OCI-LY3 (cell line): ENCODE measurements at regions not wholly inside any gene's neighbourhood (a gene's known extent, or its start where the extent isn't known, plus 50 kb on each side); places are given as distances from the start of the nearest gene placed in this dataset.

Source experiments
- CTCF ChIP-seq: fragments of 200-600, 300-600 bp; sonication (generic); IDR thresholded peaks from 2 replicates; pipeline ENCODE4 v1.5.1; 2014; ENCODE audit warnings: antibody characterized with exemption, low read length, low read depth
- EZH2phosphoT487 ChIP-seq: fragments of 200-600 bp; shearing (Covaris generic); IDR thresholded peaks from 2 replicates; pipeline ENCODE4 v1.6.1; 2018; ENCODE audit warnings: antibody characterized with exemption, mixed run types, low read depth

GRCh38 chr16:48076455-48077012, 79.3 kb downstream of the ABCC12 start:
- TF ChIP-seq CTCF, result no peak
- no peak for TF ChIP-seq EZH2phosphoT487
